ENCODE measurements at regions not wholly inside any gene's neighbourhood (a gene's known extent, or its start where the extent isn't known, plus 50 kb on each side); places are given as distances from the start of the nearest gene placed in this dataset.

DNA sequence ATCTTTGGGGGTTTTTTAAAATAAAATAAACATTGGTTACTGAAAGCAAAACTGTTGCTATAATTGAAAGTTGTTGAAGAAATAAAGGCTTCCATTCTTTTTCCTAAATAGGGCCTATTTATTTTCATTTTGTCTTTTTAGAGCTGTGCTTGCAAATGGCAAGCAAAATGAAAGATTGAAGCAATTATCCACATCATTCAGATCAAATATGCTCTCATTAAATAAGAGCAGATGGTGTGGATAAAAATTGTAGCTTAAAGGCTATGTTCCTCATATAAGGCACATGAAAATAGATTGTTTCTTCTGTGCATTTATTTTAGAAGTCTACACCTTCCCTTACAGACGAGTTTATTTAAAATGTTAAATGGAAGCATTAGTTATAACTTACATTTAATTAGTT lies 1317.7 kb downstream of the MRPL39 start:
- H3K27me3 ChIP-seq: no peaks in the 10 kb centered on the region
- H3K36me3 ChIP-seq: no peaks in the 10 kb centered on the region
- H3K4me3 ChIP-seq: no peak overlapping the region
- no peak overlapping the region for H3K27ac ChIP-seq
- no peak for DNase-seq (ENCODE audit: extremely low spot score in 2 of 2)
- no peak for TF ChIP-seq POLR2A (IDR thresholded peaks at IDR 0.05)
- intact Hi-C loops (cut with DNase I): no loop called here
- no peaks in the 10 kb centered on the region for H3K4me1 ChIP-seq
- H3K9me3 ChIP-seq: no peaks in the 10 kb centered on the region

DNA sequence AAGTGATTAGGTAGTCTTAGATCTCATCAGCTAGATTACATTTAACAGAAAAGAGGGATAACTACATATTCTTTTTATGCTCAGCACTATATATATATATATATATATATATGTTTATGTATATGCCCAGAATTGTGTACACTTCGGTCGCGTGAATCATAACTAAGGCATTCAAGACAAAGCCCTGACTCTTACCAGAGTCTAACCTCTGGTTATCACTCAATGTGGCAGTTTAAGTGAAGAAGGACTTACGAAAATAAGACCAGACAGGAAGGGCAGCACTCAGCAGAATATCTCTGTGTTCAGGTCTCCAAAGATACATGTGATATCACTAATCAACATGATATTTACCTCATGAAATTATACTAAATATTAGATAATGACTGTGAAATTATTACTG lies 1326.7 kb downstream of the MRPL39 start:
- Histone ChIP-seq H3K36me3 (no peaks in the 10 kb centered on the region), H3K4me3 (no peak overlapping the region), H3K27ac (no peak overlapping the region), H3K9me3 (no peaks in the 10 kb centered on the region), H3K27me3 (no peaks in the 10 kb centered on the region), H3K4me1 (no peaks in the 10 kb centered on the region)
- no peak for DNase-seq (ENCODE audit: extremely low spot score in 2 of 2)
- intact Hi-C loops (cut with DNase I): no loop called here
- no peak for TF ChIP-seq CTCF (IDR thresholded peaks at IDR 0.05)
- no peak for TF ChIP-seq POLR2AphosphoS5 (IDR thresholded peaks at IDR 0.05; ENCODE audit: insufficient read depth in 1 of 2, low read depth in 1 of 2)
- no peak for TF ChIP-seq POLR2A (IDR thresholded peaks at IDR 0.05)

- Histone ChIP-seq H3K9me3 (no peaks in the 10 kb centered on the region), H3K4me1 (no peaks in the 10 kb centered on the region), H3K27ac (no peak overlapping the region), H3K4me3 (no peak overlapping the region), H3K27me3 (no peaks in the 10 kb centered on the region), H3K36me3 (no peaks in the 10 kb centered on the region)
- intact Hi-C loops (cut with DNase I): no loop called here
- no peak for DNase-seq (ENCODE audit: extremely low spot score in 2 of 2)
- TF ChIP-seq CTCF (IDR thresholded peaks at IDR 0.05): no peak
- TF ChIP-seq POLR2A (IDR thresholded peaks at IDR 0.05): no peak
- no peak for TF ChIP-seq POLR2AphosphoS5 (IDR thresholded peaks at IDR 0.05; ENCODE audit: insufficient read depth in 1 of 2, low read depth in 1 of 2)
Observed at GRCh38 chr21:24278711-24279110, 1328.6 kb downstream of the MRPL39 start.

DNA sequence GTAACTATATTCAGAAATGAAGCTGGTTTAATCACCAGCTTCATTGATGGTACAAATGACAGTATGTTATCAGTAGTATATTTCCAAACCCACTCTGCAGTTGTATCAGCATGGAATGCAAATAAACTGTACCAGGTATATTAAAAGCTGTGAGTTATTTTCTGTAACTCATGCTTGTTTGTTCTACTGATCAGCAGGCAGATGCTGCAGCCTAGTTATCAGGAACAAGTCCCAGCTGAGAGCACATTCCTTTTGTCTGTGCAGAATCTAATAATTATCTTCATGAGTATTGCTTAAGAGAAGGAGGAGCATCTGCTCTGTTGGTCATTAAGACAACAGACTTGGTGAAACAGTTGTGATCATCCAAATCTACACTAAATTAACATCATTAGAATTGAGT lies 1331.1 kb downstream of the MRPL39 start:
- H3K27me3 ChIP-seq: no peaks in the 10 kb centered on the region
- no peaks in the 10 kb centered on the region for H3K4me1 ChIP-seq
- no peak for DNase-seq (ENCODE audit: extremely low spot score in 2 of 2)
- intact Hi-C loops (cut with DNase I): no loop called here
- H3K27ac ChIP-seq: no peak overlapping the region
- no peak overlapping the region for H3K4me3 ChIP-seq
- no peaks in the 10 kb centered on the region for H3K36me3 ChIP-seq
- no peaks in the 10 kb centered on the region for H3K9me3 ChIP-seq
- TF ChIP-seq POLR2AphosphoS5 (IDR thresholded peaks at IDR 0.05; ENCODE audit: insufficient read depth in 1 of 2, low read depth in 1 of 2) (no peak), CTCF (IDR thresholded peaks at IDR 0.05) (no peak), POLR2A (IDR thresholded peaks at IDR 0.05) (no peak)

DNA sequence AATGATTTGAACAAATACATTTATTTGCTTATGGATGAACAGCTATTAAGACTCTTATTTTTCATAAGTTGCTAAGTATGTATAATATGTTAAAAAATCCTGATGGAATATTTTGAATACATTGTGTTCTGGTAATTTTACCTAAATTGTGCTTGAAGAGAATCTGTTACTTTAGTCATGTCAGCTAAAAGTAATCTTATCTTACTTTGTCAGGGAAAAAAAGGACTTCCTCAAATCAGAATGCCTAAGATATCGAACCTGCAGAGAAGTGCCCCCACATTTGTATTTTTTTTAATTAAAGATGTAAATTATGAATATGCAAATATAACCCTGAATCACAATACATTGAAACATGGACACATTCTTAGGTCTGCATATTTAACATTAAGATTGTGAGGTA lies 1331.7 kb downstream of the MRPL39 start:
- TF ChIP-seq POLR2AphosphoS5 (IDR thresholded peaks at IDR 0.05; ENCODE audit: insufficient read depth in 1 of 2, low read depth in 1 of 2): no peak
- TF ChIP-seq CTCF (IDR thresholded peaks at IDR 0.05): no peak
- no peak for TF ChIP-seq POLR2A (IDR thresholded peaks at IDR 0.05)
- Histone ChIP-seq H3K9me3 (no peaks in the 10 kb centered on the region), H3K4me1 (no peaks in the 10 kb centered on the region), H3K4me3 (no peak overlapping the region), H3K27ac (no peak overlapping the region), H3K36me3 (no peaks in the 10 kb centered on the region), H3K27me3 (no peaks in the 10 kb centered on the region)
- intact Hi-C loops (cut with DNase I): no loop called here
- no peak for DNase-seq (ENCODE audit: extremely low spot score in 2 of 2)

DNA sequence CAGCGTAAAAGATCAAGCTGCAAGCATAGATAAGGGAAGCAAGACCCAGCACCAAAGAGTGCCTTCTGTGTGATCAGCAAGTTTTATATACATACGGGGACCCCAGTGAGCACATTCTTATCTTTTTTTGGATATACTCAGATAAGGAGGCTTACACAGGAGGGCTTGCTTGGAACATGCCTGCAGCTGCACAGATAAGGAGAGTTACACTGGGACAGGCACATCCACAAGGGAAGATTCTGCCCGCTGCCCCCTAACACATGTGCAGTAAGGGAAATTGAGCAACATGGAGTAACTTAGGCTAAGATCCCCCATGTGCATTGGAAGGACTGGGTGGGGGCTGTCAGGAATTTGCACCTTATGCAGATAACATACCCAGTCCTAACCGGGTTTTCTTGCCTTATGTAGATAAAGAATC lies 1334.8 kb downstream of the MRPL39 start:
- no peak for TF ChIP-seq CTCF (IDR thresholded peaks at IDR 0.05)
- no peak for TF ChIP-seq POLR2AphosphoS5 (IDR thresholded peaks at IDR 0.05; ENCODE audit: insufficient read depth in 1 of 2, low read depth in 1 of 2)

More for the DNA sequence above, 1334.8 kb downstream of the MRPL39 start:
- no peak overlapping the region for H3K4me3 ChIP-seq
- DNase-seq (ENCODE audit: extremely low spot score in 2 of 2): no peak
- no peaks in the 10 kb centered on the region for H3K27me3 ChIP-seq
- H3K9me3 ChIP-seq: no peaks in the 10 kb centered on the region
- intact Hi-C loops (cut with DNase I): no loop called here
- H3K36me3 ChIP-seq: no peaks in the 10 kb centered on the region
- H3K4me1 ChIP-seq: no peaks in the 10 kb centered on the region
- H3K27ac ChIP-seq: no peak overlapping the region

All from vagina (tissue), 2 donors.